Ovary (tissue), 7 donors: ENCODE measurements at regions not wholly inside any gene's neighbourhood (a gene's known extent, or its start where the extent isn't known, plus 50 kb on each side); places are given as distances from the start of the nearest gene placed in this dataset.

Experiments used
- DNase-seq, 5 donors: peaks; one replicate each; pipeline ENCODE4 v3.0.0-alpha.2; 2019 to 2020
- H3K27ac ChIP-seq, 2 donors: fragments of 200-600 bp; one replicate each; pipeline versions ENCODE4 v1.5.1 to v1.8.0; 2019 to 2022
- H3K27me3 ChIP-seq: fragments of 200-600 bp; one replicate; pipeline ENCODE4 v1.8.0; 2022
- H3K36me3 ChIP-seq: fragments of 200-600 bp; sonication (generic); one replicate; pipeline ENCODE4 v1.5.1; 2019
- H3K4me1 ChIP-seq: one replicate; pipeline ENCODE4 v1.8.1; 2013; ENCODE audit warnings: mild to moderate bottlenecking, moderate library complexity; ENCODE audit not compliant: insufficient read depth
- H3K4me3 ChIP-seq: fragments of 200-600 bp; sonication (generic); one replicate; pipeline ENCODE4 v1.5.1; 2017
- H3K9me3 ChIP-seq, 2 donors: fragments of 200-600 bp in 1 of 2; sonication (generic) in 1 of 2; one replicate each; pipeline versions ENCODE4 v1.5.1 to v1.8.1; 2013 to 2019; ENCODE audit warnings: mild to moderate bottlenecking in 1 of 2, moderate library complexity in 1 of 2
- EP300 ChIP-seq: sonication (generic); formaldehyde crosslinking; IDR thresholded peaks from one replicate; pipeline ENCODE4 v1.6.1; 2017; ENCODE audit warnings: antibody characterized with exemption
- POLR2A ChIP-seq: fragments of 450-650 bp; IDR thresholded peaks from one replicate; pipeline ENCODE4 v1.6.1; 2017; ENCODE audit warnings: antibody characterized with exemption, mild to moderate bottlenecking, moderate library complexity
- WGBS, 3 donors: extraction: QIAGEN DNeasy Blood & Tissue Kit in 1 of 3; methylation state at CpG; one replicate each; pipeline versions ENCODE4 v1.1.5 to v1.1.7; 2013 to 2017; 5-methylcytosine and 5-hydroxymethylcytosine counted together
- intact Hi-C, 4 donors: fragments of 100-400 bp; cut with DNase I; formaldehyde crosslinking; loops; one replicate each; pipeline versions ENCODE4 v1.11.0 to v1.15.1; 2022 to 2023
- TF ChIP-seq, protein P1 (sequence below), 3 donors: fragments of 450-650 bp in 2 of 3; fragments of 200-600 bp in 1 of 3; IDR thresholded peaks; one replicate each; pipeline versions ENCODE4 v1.5.1 to v1.8.0; 2016 to 2022; ENCODE audit warnings: antibody characterized with exemption in 3 of 3, mild to moderate bottlenecking in 1 of 3
- donor health status: DM: no; HTN: no; CAD: no; lungs with moderate emphysema.
- donor health status: DM: no; HTN: no; CAD: no.
- donor health status: Bipolar disorder and iron deficiency.
- donor health status: DM: no; HTN: no; CAD: no.
- donor health status: DM: yes; HTN: yes; CAD: no.

DNA sequence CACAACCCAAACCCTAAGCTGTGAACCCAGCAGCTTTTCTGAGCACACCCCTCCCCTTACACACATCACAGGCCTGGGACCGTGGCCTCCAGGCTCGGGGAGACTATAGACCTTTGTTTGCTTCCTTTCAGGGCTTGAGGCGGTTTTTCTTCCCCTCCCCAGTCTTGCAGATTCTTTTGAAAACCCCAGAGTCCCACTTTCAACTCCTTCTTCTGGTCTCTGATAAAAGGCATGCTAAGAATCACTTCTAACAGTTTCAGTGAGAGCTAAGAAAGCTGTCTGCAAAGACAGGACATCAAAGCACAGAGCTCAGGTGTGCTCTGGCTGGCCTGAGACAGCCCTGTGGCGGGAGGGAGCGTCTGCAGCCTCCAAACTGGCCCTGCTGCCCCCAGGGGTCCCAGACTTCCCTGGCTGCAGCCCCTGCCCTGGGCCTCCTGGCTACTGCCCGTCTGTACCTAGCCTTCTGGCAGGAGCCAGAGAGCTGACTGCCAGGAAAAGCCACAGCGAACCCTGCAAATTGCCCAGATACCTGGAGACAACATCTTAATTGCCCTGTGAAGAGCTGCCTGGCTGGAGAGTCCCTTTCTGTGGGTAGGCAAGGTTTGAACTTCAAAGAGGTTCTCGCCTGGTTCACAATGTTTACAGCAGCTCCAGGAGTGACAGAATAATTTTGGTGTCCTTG is 138.9 kb downstream of the GADD45G start:
- no peak overlapping the region for H3K27ac ChIP-seq
- no peak for DNase-seq
- WGBS, 3 donors: 87 to 93% (median 90%) methylated on average over 8 of the region's 8 CpGs
- H3K4me1 ChIP-seq: no peaks in the 10 kb centered on the region
- intact Hi-C loops: no loop called here
- no peak overlapping the region for H3K4me3 ChIP-seq
- H3K27me3 ChIP-seq: no peaks in the 10 kb centered on the region
- TF ChIP-seq, protein P1, sequence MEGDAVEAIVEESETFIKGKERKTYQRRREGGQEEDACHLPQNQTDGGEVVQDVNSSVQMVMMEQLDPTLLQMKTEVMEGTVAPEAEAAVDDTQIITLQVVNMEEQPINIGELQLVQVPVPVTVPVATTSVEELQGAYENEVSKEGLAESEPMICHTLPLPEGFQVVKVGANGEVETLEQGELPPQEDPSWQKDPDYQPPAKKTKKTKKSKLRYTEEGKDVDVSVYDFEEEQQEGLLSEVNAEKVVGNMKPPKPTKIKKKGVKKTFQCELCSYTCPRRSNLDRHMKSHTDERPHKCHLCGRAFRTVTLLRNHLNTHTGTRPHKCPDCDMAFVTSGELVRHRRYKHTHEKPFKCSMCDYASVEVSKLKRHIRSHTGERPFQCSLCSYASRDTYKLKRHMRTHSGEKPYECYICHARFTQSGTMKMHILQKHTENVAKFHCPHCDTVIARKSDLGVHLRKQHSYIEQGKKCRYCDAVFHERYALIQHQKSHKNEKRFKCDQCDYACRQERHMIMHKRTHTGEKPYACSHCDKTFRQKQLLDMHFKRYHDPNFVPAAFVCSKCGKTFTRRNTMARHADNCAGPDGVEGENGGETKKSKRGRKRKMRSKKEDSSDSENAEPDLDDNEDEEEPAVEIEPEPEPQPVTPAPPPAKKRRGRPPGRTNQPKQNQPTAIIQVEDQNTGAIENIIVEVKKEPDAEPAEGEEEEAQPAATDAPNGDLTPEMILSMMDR (IDR thresholded peaks at IDR 0.05): no peak
- TF ChIP-seq EP300 (no peak), POLR2A (no peak)
- no peaks in the 10 kb centered on the region for H3K9me3 ChIP-seq
- no peaks in the 10 kb centered on the region for H3K36me3 ChIP-seq

GRCh38 chr9:89744255-89744648 is 139.4 kb downstream of the GADD45G start:
- Histone ChIP-seq H3K27ac (no peak overlapping the region), H3K9me3 (no peaks in the 10 kb centered on the region), H3K4me3 (no peak overlapping the region), H3K27me3 (no peaks in the 10 kb centered on the region), H3K36me3 (no peaks in the 10 kb centered on the region), H3K4me1 (no peaks in the 10 kb centered on the region)
- 87 to 99% (median 94%) methylated on average over 7 to 8 of the region's 8 CpGs for WGBS, 3 donors
- intact Hi-C loops: no loop called here
- no peak for DNase-seq
- TF ChIP-seq, protein P1 (IDR thresholded peaks at IDR 0.05): no peak
- TF ChIP-seq EP300: no peak
- TF ChIP-seq POLR2A: no peak

- Histone ChIP-seq H3K27me3 (no peaks in the 10 kb centered on the region), H3K27ac (no peak overlapping the region), H3K9me3 (no peaks in the 10 kb centered on the region), H3K36me3 (no peaks in the 10 kb centered on the region), H3K4me1 (peaks cover under 1% of the 10 kb centered on the region), H3K4me3 (no peak overlapping the region)
- 91 to 98% (median 97%) methylated on average over 3 of the region's 3 CpGs for WGBS, 3 donors
- TF ChIP-seq POLR2A (no peak), EP300 (no peak)
- TF ChIP-seq, protein P1 (IDR thresholded peaks at IDR 0.05): no peak
- DNase-seq: no peak
- intact Hi-C loops: no loop called here
These were observed 139.9 kb downstream of the GADD45G start for GRCh38 chr9:89744730-89745129.

DNA sequence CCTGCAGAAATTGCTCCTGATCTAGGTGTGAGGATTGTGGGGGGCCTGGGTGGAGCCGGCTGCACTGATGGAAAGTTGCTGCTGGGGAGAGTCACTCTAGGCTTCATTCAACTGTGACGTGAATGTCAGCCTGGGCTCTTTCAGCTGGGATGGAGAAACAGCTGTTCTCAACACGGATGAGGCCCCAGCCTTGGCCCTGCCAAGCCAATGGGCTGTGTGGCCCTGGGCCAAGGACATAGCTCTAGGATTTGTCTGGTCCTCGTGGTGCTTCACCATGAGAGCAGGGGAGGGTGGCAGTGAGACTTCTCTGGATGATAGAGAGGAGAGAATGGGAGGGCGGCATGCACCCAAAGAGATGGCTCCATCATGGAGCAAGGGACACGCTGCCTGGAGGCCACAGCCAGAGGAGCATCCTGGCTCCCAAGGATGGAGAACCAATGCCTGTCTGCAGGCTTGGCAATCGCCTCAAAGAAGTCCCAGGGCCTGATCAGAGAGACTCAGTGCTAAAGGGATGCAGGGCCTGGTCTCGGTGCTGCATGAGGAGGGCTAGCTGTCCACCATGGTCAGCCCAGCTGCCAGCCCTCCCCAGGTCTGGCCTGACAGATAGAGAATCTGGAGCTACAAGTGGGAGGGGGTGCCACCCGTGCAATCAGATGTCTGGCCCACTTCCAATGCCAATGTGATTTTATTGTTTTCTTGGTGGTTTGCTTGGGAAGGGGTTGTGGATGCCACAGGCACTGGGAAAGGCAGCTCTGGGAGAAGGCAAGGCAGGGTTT is 141.0 kb downstream of the GADD45G start:
- DNase-seq: no peak
- Histone ChIP-seq H3K9me3 (no peaks in the 10 kb centered on the region), H3K27ac (no peak overlapping the region), H3K4me1 (peaks cover 7% of the 10 kb centered on the region), H3K36me3 (no peaks in the 10 kb centered on the region), H3K4me3 (no peak overlapping the region), H3K27me3 (no peaks in the 10 kb centered on the region)
- intact Hi-C loops: no loop called here
- TF ChIP-seq, protein P1 (IDR thresholded peaks at IDR 0.05): no peak
- TF ChIP-seq EP300 (no peak), POLR2A (no peak)
- 69 to 74% (median 73%) methylated on average over 9 of the region's 9 CpGs for WGBS, 3 donors
